HepG2 (cell line): ENCODE measurements at regions not wholly inside any gene's neighbourhood (a gene's known extent, or its start where the extent isn't known, plus 50 kb on each side); places are given as distances from the start of the nearest gene placed in this dataset.
"Not testable (repeated sequence)": the region's sequence is repeated elsewhere in the genome, so short reads cannot be mapped to it uniquely, and the experiment has no call there.

ENCODE experiments used
- ATAC-seq: fragments of 200-7000 bp; cut with Tn5 transposase; 3 replicates; pipeline ENCODE4 v1.9.1; 2020; ENCODE audit warnings: mild to moderate bottlenecking, moderate library complexity
- BruUV-seq: library from RNA; stranded (reverse); fragments of 400-500 nt; replicated peaks from 2 replicates; lab custom pipeline; 2021; lab: Mats Ljungman, UMichigan
- CTCF ChIA-PET: fragments of 300-600 bp; formaldehyde crosslinking; extraction: SDS; loops from one replicate; lab custom pipeline; 2021; ENCODE audit warnings: low total read pairs, inconsistent platforms, low intra/inter-chr PET ratio; lab: Yijun Ruan, JAX
- POLR2A ChIA-PET: fragments of 350-600 bp; sonication (Branson Sonifier 250); formaldehyde crosslinking; loops from one replicate; lab custom pipeline; 2020; ENCODE audit warnings: antibody characterized with exemption, inconsistent platforms; lab: Yijun Ruan, JAX
- DNase-seq: peaks from one replicate; pipeline ENCODE4 v3.0.0-alpha.2; 2015; ENCODE audit warnings: low spot score
- FAIRE-seq: peaks from 3 replicates; lab custom pipeline; 2011; peaks lifted over from hg19 to GRCh38; lab: Jason Lieb, UNC
- H2AFZ ChIP-seq: one replicate; pipeline ENCODE4 v1.6.1; 2011; ENCODE audit warnings: low read length, inconsistent platforms
- H3K27ac ChIP-seq: fragments of 300-600 bp; 3 replicates; pipeline ENCODE4 v1.8.0; 2011; ENCODE audit warnings: mixed run types, mild to moderate bottlenecking, mixed read lengths, low read length, inconsistent platforms; ENCODE audit not compliant: insufficient read depth; ENCODE audit errors: extremely low read length
- H3K27me3 ChIP-seq, 2 experiments: fragments of 200-600 bp in 1 of 2; 2 replicates in 1 of 2; 3 replicates in 1 of 2; pipeline versions ENCODE4 v1.6.0 to v1.8.0; 2011; ENCODE audit warnings: low read length in 2 of 2, mild to moderate bottlenecking in 2 of 2, moderate library complexity in 2 of 2, inconsistent platforms in 1 of 2; ENCODE audit not compliant: insufficient read depth in 2 of 2, control insufficient read depth in 1 of 2
- H3K36me3 ChIP-seq, 2 experiments: fragments of 200-600 bp in 1 of 2; replicated peaks in 1 of 2; 2 replicates in 1 of 2; 3 replicates in 1 of 2; pipeline versions ENCODE4 v1.5.1 to v1.8.0; 2011; ENCODE audit warnings: low read length in 2 of 2, inconsistent platforms in 1 of 2; ENCODE audit not compliant: insufficient read depth in 2 of 2, control insufficient read depth in 1 of 2
- H3K4me1 ChIP-seq: 2 replicates; pipeline ENCODE4 v1.5.1; 2012; ENCODE audit warnings: low read length, inconsistent platforms; ENCODE audit not compliant: insufficient read depth
- H3K4me2 ChIP-seq: 2 replicates; pipeline ENCODE4 v1.6.0; 2011; ENCODE audit warnings: low read depth, low read length, inconsistent platforms
- H3K4me3 ChIP-seq, 3 experiments: fragments of 200-600 bp in 1 of 3; sonication (generic), shearing (Covaris generic) in 1 of 3; replicated peaks in 1 of 3; 2 replicates each; pipeline ENCODE4 v1.5.1; 2011 to 2016; ENCODE audit warnings: low read length in 3 of 3, inconsistent platforms in 2 of 3, low read depth in 2 of 3, mild to moderate bottlenecking in 2 of 3, control low read depth in 1 of 3, mixed read lengths in 1 of 3; ENCODE audit not compliant: insufficient read depth in 1 of 3
- H3K79me2 ChIP-seq: one replicate; pipeline ENCODE4 v1.6.1; 2011; ENCODE audit warnings: low read length, inconsistent platforms; ENCODE audit not compliant: insufficient read depth
- H3K9ac ChIP-seq: 2 replicates; pipeline ENCODE4 v1.6.0; 2011; ENCODE audit warnings: mild to moderate bottlenecking, low read depth, low read length, inconsistent platforms; ENCODE audit not compliant: insufficient read depth
- H3K9me3 ChIP-seq: 2 replicates; pipeline ENCODE4 v1.5.1; 2012; ENCODE audit warnings: mild to moderate bottlenecking, low read length
- H4K20me1 ChIP-seq: 2 replicates; pipeline ENCODE4 v1.6.0; 2011; ENCODE audit warnings: inconsistent platforms, mild to moderate bottlenecking, low read length, moderate library complexity; ENCODE audit not compliant: insufficient read depth
- ARNT ChIP-seq: fragments of 450-650 bp; IDR thresholded peaks from 2 replicates; pipeline ENCODE4 v1.6.1; 2017
- ATF7 ChIP-seq, 2 experiments: fragments of 450-650 bp in 1 of 2; sonication (generic) in 1 of 2; formaldehyde crosslinking in 1 of 2; IDR thresholded peaks; 2 replicates each; pipeline versions ENCODE4 v1.4.0 to v1.6.1; 2016 to 2020; ENCODE audit warnings: antibody characterized with exemption in 1 of 2, mild to moderate bottlenecking in 1 of 2, missing genetic modification reagents in 1 of 2
- CREB1 ChIP-seq, 2 experiments: fragments of 450-650 bp in 1 of 2; IDR thresholded peaks; 2 replicates each; pipeline ENCODE4 v1.6.1; 2016 to 2017; ENCODE audit warnings: control low read depth in 1 of 2, mild to moderate bottlenecking in 1 of 2, missing compliant biosample characterization in 1 of 2, missing genetic modification characterization in 1 of 2
- FOXA1 ChIP-seq, 2 experiments: fragments of 450-650 bp in 1 of 2; sonication (generic) in 1 of 2; formaldehyde crosslinking in 1 of 2; IDR thresholded peaks; 2 replicates each; pipeline versions ENCODE4 v1.4.0 to v1.6.1; 2016 to 2020; ENCODE audit warnings: missing genetic modification reagents in 1 of 2
- FOXK2 ChIP-seq: fragments of 450-650 bp; IDR thresholded peaks from 2 replicates; pipeline ENCODE4 v1.6.1; 2016
- FOXP1 ChIP-seq, 2 experiments: fragments of 450-650 bp in 1 of 2; IDR thresholded peaks; 2 replicates each; pipeline ENCODE4 v1.6.1; 2017 to 2018; ENCODE audit warnings: antibody characterized with exemption in 1 of 2
- IKZF1 ChIP-seq: fragments of 450-650 bp; IDR thresholded peaks from 2 replicates; pipeline ENCODE4 v1.7.1; 2016
- LCORL ChIP-seq, 2 experiments: fragments of 450-650 bp in 1 of 2; sonication (generic) in 1 of 2; formaldehyde crosslinking in 1 of 2; IDR thresholded peaks; 2 replicates each; pipeline versions ENCODE4 v1.5.0 to v1.6.1; 2017 to 2020; ENCODE audit warnings: antibody characterized with exemption in 1 of 2, missing genetic modification reagents in 1 of 2
- PHB2 ChIP-seq: fragments of 450-650 bp; IDR thresholded peaks from 2 replicates; pipeline ENCODE4 v1.6.1; 2018; ENCODE audit not compliant: partially characterized antibody
- PLRG1 ChIP-seq: fragments of 450-650 bp; conservative IDR thresholded peaks from 2 replicates; pipeline ENCODE4 v1.6.1; 2016
- RAD51 ChIP-seq: fragments of 450-650 bp; IDR thresholded peaks from 2 replicates; pipeline ENCODE4 v1.6.1; 2016; ENCODE audit warnings: borderline replicate concordance
- SOX6 ChIP-seq, 2 experiments: fragments of 450-650 bp in 1 of 2; sonication (generic) in 1 of 2; formaldehyde crosslinking in 1 of 2; IDR thresholded peaks; 2 replicates each; pipeline versions ENCODE4 v1.4.0 to v1.6.1; 2017 to 2020; ENCODE audit warnings: antibody characterized with exemption in 1 of 2, mild to moderate bottlenecking in 1 of 2, missing genetic modification reagents in 1 of 2
- SP1 ChIP-seq, 2 experiments: fragments of 450-650 bp in 1 of 2; sonication (generic) in 1 of 2; formaldehyde crosslinking in 1 of 2; IDR thresholded peaks; 2 replicates each; pipeline versions ENCODE4 v1.4.0 to v1.6.1; 2016 to 2020; ENCODE audit warnings: missing genetic modification reagents in 1 of 2
- ZBTB40 ChIP-seq, 2 experiments: fragments of 450-650 bp in 1 of 2; sonication (generic) in 1 of 2; formaldehyde crosslinking in 1 of 2; IDR thresholded peaks; 2 replicates each; pipeline versions ENCODE4 v1.6.1 to v1.8.0; 2016 to 2022; ENCODE audit warnings: antibody characterized with exemption in 1 of 2, mild to moderate bottlenecking in 1 of 2, missing genetic modification reagents in 1 of 2
- ZNF282 ChIP-seq: fragments of 450-650 bp; IDR thresholded peaks from 2 replicates; pipeline ENCODE4 v1.6.1; 2018; ENCODE audit not compliant: partially characterized antibody
- WGBS: methylation state at CpG from one replicate; pipeline ENCODE4 v1.1.6; 2017; ENCODE audit warnings: low lambda C conversion rate; 5-methylcytosine and 5-hydroxymethylcytosine counted together
- in situ Hi-C: cut with HindIII; loops from 2 replicates; pipeline ENCODE4 v1.10.0; 2017; ENCODE audit warnings: low pct_unique_long_range_greater_than_20kb; ENCODE audit not compliant: extremely low pct_ligation_motif_present
- intact Hi-C: fragments of 100-400 bp; cut with micrococcal nuclease; formaldehyde crosslinking; loops from one replicate; pipeline ENCODE4 v1.10.0; 2022; ENCODE audit not compliant: unreplicated experiment

GRCh38 chr20:26073972-26074371 lies 377.3 kb upstream of the ZNF337 start:
- CTCF ChIA-PET; TF ChIP-seq FOXP1, SOX6, LCORL, ZBTB40, ATF7, CREB1, SP1, FOXA1 (CRISPR knock-in tag; IDR thresholded peaks at IDR 0.05): not testable (repeated sequence)
- TF ChIP-seq IKZF1, result peak; percentile 99; the same call in 1 of the 2 replicates
- peak; percentile 84 for TF ChIP-seq FOXP1 (IDR thresholded peaks at IDR 0.05)
- TF ChIP-seq SOX6 (IDR thresholded peaks at IDR 0.05), result peak; percentile 98
- peak; percentile 68 for TF ChIP-seq LCORL (IDR thresholded peaks at IDR 0.05)
- peak; percentile 100 for TF ChIP-seq PLRG1
- peak; percentile 42 for TF ChIP-seq ZBTB40 (IDR thresholded peaks at IDR 0.05)
- TF ChIP-seq ZNF282, result peak; percentile 98
- TF ChIP-seq ATF7 (IDR thresholded peaks at IDR 0.05), result peak; percentile 71
- peak; percentile 97 for TF ChIP-seq CREB1 (IDR thresholded peaks at IDR 0.05)
- peak; percentile 13; the same call in 1 of the 2 replicates for TF ChIP-seq RAD51
- peak; percentile 77 for TF ChIP-seq SP1 (IDR thresholded peaks at IDR 0.05)
- peak; percentile 100 for TF ChIP-seq PHB2
- peak; percentile 68; the same call in 1 of the 2 replicates for TF ChIP-seq FOXA1 (IDR thresholded peaks at IDR 0.05)
- TF ChIP-seq ARNT, result peak; percentile 94
- peak; percentile 76 for TF ChIP-seq FOXK2

More at GRCh38 chr20:26073972-26074371, 377.3 kb upstream of the ZNF337 start:
- ATAC-seq, POLR2A ChIA-PET, DNase-seq, H2AFZ ChIP-seq, in situ Hi-C loops, H4K20me1 ChIP-seq, H3K4me1 ChIP-seq, intact Hi-C loops, H3K9me3 ChIP-seq, H3K4me3 ChIP-seq, H3K79me2 ChIP-seq, BruUV-seq, H3K27me3 ChIP-seq, H3K4me2 ChIP-seq, H3K9ac ChIP-seq, FAIRE-seq, H3K27ac ChIP-seq, H3K36me3 ChIP-seq: not testable (repeated sequence)
- 2% methylated on average over 4 of the region's 4 CpGs for WGBS
